HG03378 (cell line): ENCODE measurements at regions not wholly inside any gene's neighbourhood (a gene's known extent, or its start where the extent isn't known, plus 50 kb on each side); places are given as distances from the start of the nearest gene placed in this dataset.

Experiments
- ATAC-seq: cut with Tn5 transposase; IDR thresholded peaks from one replicate; pipeline ENCODE4 v1.9.1; 2021; ENCODE audit warnings: mild to moderate bottlenecking, moderate library complexity; ENCODE audit not compliant: unreplicated experiment

DNA sequence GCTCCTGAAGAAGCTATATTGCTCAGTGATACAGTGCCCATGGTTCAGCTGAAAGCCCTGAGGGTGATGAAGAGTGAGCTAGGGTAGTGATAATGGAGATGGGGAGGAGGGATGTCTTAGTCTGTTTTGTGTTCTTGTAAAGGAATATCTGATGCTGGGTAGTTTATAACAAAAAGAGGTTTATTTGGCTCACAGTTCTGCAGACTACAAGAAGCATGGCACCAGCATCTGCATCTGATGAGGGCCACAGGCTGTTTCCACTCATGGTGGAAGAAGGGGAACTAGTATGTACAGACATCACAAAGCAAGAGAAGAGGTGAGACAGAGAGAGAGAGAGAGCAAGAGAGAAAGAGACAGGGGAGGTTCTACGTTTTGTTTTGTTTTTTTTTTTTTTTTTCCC lies 417.3 kb upstream of the TRIB2 start:
- ATAC-seq = no peak

DNA sequence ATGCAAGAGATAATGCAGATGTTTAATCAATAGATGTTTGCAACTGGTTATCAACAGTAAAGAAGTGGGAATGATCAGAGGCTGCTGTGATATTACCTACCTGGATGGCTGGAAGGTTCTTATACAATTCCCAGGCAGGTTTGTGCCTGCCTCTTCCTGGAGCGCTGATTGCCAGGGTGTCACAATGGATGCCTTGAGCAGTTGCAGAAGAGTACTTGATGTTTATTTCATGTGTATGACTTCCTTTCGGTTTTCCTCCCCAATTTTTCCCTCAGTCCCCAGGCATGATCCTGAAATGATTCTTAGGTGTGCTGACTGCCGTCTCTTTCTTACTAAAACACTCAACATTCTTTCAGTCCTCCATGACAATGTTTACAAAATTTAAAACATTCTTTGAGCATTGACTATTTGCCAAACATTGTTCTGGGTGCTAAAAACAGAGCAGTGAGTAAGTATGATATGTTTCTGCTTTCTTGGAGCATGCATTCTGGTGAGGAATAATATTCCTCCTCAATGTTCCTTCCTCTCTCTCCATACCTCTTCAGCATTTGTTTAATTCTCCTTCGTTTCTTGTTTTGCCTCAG lies 416.6 kb upstream of the TRIB2 start:
- ATAC-seq = no peak

DNA sequence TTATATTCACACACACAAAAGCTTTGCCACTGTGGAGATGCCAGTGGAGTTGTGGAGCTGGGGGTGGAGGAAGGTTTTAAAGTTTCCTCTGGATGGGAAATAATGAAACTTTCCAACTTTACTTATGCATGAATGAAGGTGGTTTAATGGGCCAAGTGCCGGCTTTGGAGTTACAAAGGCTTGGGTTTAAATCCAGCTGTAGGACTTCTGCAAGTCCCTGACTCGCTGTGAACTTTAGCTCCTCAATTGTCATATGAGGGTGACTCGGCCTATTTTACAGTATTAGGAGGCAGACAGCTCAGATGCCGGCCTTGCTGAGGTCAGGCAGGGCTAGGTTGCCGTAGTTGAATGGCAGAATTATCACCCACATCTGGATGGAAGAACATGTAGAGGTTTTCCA lies 415.8 kb upstream of the TRIB2 start:
- ATAC-seq = no peak

DNA sequence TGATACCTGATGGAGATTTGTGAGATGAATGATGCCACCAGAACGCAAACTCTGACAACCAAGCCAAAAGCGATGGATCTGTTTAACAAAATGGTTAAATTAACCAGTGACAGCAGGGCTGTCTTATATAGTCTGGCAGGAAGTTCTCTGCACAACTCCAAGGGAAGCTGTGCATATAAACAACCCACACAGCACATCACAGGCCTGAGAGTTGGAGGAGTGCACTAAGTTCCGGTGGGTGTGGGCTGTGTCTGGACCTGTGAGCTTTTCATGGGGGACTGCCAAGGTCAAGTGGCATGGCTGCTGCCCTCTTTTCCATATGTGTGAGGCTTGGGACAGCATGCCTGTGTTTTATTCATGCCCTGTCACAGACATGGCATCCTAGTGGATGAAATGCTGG lies 414.6 kb upstream of the TRIB2 start:
- no peak for ATAC-seq

DNA sequence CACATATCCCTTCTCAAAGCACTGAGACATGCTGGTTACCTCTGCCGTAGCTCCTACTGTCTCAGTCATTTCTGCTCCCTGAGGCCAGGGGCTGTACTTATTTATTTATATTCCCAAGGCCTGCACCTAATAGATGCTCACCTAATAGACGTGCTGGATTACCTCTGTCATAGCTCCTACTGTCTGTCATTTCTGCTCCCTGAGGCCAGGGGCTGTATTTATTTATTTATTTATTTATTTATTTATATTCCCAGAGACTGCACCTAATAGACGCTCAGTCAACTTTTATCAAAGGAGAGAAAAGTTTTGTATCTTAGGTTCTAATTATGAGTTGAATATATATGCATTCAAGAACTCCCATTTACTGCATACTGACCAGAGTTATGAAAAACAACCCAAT lies 414.0 kb upstream of the TRIB2 start:
- ATAC-seq = no peak

DNA sequence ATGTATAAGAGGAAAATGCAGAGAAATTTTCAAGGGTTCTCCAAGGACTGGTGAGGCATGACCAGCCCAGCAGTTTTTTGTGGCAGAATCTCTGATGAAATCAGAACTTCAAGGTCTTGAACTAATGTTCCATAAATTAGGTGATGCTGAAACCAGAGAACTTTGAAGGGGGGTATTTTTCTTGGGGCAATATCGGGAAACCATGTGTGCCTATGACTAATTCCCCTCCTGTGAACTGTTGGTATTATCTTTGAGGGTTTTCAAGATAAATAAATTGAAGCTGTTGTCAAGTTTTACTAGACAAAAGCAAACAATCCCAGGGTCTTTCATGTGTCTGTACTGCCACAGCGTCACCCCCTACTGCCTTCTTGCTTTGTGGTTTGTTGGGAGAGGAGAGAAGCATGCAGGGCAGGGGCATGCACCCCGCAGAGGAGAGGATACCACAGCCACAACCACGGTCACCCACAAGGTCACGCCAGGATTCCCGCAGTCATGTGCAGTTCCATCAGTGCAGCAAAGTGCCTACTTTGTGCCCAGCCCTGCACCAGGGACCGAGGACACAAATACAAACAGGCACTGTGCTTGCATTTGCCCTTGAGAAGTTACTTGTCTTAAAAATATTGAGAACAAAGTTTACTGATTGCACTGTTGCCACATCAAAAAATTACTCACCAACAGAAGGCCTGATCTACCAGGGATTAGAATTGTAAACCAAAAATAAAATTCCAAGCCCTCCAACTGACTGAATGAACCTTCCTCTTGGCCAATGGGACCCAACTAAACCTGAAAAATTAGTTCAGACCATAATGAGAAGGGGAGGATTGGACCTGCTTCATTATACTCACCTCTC lies 413.3 kb upstream of the TRIB2 start:
- ATAC-seq = no peak

DNA sequence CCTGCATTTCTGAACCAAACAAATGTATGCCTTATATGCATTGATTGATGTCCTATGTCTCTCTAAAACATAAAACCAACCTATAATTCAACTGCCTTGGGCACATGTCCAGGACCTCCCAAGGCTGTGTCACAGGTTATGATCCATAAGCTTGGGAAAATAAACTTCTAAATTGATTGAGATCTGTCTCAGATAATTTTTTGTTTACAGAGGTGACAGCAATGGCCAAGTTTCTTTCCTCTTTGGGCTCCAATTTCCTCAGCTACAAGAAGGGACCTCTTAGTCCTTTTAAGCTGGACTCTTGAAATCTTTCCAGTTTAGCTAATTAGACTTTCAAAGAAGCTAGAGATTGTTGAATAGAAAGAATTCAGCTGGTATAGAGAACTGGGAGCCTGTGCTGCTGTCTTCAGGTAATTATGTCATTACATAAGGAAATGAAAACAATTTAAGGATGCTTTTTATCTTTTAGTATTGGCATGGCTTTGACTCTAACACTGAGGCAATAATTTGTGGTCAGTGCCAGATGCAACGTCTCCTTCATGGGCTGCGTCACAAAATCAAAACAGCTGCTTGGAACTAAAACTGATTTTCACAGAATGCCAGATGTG lies 412.1 kb upstream of the TRIB2 start:
- no peak for ATAC-seq

DNA sequence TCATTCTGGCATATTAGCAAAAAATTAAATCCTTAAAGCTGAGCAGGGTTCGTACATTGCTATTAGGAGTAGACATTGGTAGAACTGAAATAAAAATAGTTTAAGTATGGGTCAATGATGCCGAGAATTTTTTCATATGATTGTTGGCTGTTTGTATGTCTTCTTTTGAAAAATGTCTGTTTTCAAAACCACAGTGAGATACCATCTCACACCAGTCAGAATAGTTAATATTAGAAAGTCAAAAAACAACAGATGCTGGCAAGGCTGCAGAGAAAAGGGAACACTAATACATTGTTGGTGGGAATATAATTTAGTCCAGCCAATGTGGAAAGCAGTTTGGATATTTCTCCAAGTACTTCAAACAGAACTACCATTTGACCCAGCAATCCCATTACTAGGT lies 410.8 kb upstream of the TRIB2 start:
- no peak for ATAC-seq

DNA sequence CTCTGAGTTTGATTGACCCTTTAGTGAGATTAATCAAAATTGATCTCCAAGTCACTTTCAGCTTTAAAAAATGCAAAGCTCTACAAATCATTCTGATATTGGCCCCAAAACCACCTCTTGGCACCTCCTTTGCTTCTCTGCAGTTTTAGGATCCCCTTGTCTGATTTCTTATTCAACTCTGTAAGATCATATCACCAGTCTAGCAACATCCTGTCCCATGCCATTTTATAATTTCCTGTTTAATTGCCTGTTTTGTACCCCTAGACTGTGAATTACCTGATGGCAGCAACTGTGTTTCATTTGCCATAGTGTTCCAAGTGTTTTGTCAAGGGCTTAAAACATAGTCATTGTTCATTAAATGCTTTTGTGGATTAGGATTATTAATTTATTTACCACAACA lies 406.3 kb upstream of the TRIB2 start:
- ATAC-seq = no peak

DNA sequence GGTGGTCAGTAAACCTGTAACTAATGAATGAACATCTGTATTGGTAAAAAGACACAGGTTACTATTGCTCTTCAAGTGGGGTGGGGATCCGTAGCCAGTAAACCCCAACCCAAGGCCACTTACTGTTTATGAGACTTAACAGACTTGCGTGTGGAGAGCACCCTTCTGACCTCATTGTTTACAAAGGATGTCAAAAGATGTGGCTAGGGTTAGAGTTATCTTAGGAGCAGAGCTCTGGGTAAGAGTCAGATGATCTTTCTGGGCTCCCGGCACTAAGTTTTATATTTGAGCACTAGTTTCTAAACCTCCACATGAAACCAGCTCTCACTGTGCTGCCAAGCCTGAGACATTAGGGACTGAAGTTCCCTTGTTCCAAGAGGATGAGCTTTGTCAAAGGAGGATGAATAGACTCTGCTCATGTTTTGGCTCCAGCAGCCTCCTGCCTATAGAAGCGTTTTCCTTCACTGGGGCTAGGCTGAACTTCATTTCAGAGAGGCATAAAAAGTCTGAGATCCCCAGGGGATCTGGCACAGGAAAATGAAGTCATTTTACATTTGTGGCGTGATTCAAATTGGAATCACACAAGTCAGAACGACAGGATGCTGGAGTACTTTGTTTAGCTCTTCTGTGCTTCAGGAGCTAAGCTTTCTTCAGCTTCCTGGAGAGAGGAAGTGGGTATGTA lies 403.1 kb upstream of the TRIB2 start:
- no peak for ATAC-seq

DNA sequence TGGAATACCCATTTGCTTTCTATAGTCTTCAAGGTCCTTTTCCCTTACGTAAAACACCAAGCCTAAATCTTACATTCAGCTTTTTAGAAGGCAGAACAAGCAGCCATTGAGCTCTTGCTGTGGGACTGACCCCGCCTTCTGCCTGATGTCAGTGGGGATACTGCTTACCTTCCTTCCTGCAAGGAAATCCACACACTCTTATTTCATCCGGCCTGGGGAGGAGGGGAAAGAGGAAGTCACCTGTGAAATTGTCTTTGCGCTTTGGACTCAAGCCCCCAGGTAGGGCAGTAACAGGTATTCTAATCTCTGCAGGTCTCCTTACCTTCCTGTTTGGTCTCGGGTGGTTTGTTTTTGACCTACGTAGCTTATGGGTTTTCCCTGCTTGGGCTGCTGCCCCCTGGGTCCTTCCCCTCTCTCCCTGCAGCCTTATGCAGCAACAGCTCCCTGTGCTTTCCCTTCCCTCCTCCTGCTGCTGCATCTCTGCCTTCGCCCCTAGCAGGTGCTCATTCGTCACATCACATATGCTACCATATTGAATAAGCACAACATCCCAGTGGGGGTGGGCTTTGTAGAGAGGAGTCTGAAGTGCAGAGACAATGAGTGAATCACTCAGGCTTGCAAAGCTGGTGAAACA lies 402.5 kb upstream of the TRIB2 start:
- ATAC-seq = no peak

DNA sequence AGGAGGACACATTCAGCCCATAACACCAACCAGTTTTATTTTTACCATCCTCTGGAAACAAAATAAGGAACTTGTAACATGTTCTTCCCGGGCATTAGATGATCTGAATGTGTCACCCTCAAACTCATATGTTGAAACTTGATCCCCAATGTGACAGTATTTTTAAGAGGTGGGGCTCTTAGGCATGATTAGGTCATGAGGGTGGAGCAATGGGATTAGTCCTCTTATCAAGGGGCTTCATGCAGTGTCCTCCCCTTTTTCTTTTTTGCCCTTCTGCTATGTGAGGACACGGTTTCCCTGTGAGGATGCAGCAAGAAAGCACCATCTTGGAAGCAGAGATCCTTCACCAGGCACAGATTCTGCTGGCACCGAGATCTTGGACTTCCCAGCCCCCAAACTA lies 401.5 kb upstream of the TRIB2 start:
- ATAC-seq = no peak

DNA sequence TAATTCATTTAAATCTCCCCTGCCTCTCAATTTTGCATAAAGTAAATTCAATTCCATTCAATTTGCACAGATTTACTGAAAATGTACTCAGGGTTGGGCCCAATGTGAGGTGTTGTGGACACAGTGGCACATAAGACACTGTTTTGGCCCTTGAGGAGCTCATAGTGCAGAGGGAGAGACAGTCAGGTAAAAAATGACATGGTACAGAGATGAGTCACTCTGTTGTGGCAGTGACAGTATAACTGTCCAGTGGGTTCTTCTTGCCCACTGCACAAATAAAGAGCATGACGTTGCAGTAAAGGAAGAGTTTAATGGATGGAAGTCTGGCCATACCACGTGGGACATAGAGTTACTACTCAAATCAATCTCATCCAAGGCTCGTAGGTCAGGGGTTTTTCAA lies 400.3 kb upstream of the TRIB2 start:
- ATAC-seq = no peak

DNA sequence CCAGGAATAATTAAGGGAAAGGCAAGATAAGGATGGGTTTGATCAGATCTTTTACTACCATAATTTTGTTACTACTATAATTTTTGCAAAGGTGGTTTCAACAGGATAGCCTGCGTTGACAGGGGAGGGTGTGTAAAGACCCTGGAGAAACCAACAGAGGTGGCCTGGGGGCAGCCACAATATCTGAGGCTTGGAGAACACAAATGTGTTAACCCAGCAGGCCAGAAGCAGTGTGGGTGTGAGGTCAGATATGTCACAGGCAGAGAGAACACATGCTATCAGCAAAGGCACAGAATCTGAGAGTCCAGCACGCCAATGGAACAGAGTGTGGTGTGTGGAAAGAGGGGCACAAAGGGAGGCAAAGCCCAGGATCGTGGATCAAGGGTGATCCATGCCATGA lies 399.4 kb upstream of the TRIB2 start:
- ATAC-seq = no peak

DNA sequence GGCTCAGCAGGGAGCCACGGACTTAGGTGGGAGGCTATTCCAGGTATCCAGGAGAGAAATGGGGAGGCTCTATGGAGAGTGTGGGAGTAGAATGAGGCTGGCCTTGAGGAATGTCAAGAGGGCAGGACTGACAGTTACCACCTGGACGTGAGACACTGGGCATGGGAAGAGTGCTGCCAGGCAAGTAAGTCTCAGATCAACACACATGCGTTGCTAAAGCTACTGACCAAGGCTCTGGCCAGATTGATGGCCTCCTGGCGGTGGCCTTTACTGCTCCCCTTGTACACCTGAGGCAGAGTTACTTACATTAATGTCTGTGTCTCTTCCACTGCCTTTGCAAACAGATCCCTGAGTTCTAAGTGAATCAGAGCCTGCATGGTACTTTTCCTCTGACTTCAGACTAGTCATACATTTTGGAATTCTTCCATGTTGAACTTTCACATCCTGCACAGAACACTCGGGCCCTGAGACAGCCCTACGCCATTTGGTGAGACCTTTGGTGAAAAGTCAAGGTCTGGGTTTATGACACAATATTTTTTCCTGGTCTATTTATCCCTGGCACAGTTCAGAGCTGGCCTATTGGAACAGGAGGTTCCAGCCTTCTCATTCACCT lies 398.8 kb upstream of the TRIB2 start:
- no peak for ATAC-seq

DNA sequence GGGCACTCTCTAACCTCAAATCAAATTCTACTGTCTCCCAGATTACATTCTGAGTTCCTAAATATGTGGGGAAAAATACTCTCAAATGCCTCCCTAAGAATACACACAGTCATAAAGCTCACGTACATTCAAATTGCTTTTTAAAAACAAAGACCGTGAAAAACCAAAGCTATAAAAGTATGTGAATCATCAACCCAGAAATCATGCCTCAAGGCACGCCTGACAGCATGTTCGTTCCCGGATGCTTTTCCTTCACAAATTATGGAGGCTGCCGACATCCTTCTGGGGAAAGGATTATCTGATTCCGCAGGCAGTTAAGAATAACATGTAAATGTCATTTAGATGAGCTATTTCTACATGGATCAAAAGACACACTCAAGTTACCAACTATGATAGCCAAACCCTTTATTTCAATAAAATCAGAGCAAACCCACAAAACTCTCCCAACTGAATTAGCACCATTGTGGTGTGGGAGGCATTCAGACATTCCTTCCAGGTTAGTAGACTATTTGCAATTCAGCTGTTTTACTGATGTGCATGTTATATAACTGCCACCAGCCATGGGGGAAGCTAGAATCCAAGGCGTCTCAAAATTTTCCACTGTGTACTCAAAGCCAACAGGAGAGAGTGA lies 398.2 kb upstream of the TRIB2 start:
- no peak for ATAC-seq

DNA sequence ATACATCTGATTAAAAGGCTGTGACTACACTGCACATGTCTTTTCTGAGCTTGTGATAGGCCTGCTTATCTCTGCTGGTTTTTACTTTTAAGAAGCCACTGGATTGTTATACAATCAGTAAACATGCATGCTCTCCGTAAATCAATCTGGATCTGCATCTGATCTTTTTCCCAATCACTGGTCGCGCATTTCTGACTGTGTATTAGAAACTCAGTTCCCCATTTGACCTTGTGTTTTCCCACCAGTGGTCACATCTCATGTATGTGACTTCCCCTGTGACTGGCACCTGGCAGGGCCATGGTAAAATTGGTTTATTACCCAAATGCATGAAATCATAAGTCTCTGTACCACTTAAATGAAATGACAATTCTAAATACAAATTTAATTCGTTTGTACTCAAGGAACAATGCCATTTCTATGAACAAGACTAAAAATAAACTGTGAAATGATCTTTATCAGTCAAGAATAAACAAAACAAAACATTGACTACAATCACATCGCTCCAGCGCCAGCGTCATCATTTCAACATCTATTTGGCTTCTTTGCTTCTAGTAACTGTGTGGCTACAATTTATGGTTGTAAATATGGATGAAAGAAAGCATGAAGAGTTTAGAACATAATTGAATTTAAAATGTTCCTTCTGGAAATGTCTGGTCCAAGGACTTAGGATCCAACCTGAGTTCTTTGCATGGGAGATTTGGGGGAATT lies 396.6 kb upstream of the TRIB2 start:
- no peak for ATAC-seq

DNA sequence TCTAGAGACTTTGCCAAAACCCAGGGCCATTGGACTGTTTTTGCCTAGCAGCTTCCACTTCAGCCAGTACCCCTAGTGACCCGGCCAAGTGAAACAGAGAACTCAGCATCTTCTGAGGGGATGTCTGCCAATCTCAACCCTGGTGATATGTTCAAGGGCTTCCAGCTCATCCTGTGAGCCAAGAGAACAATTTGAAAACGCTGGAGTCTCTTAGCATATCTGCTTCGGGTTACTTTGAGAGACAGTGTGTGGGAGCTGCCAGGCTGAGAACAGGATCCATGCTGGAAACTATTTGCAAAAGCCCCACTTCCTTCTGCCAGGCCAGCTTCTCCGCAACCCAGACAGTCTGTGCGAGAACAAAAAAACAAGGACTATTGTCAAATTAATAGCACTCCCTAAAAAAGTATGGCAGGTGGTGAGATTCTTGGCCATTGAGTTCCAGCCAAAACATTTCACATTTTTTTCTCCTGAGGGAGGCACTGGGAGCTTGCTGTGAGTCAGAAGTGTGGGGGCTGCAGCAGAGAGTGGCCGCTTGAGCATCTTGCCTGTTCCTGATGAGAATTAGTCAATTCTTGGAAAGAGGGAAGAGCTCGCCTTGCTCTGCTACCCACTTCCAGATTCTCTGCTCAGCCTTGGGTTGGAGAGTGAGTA lies 395.6 kb upstream of the TRIB2 start:
- ATAC-seq = no peak

DNA sequence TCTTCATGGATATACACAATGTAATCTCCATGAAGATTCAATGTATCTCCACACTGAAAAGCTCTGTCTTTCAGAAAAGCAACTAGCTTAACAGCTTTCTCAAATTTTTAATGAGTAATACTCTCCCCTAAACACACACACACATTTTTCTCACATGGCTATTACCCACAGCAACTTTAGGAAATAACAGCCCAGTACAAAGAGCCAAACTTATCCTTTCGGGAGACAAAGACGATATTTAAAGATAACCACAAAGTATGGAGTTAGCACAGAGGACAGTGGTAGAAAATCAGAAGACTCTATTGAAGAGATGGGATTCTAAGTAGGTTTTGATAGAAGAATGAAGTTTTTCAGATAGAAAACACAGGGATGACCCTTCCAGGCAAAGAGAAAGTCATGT lies 394.9 kb upstream of the TRIB2 start:
- ATAC-seq = no peak
